ENCODE measurements at regions not wholly inside any gene's neighbourhood (a gene's known extent, or its start where the extent isn't known, plus 50 kb on each side); places are given as distances from the start of the nearest gene placed in this dataset.

DNA sequence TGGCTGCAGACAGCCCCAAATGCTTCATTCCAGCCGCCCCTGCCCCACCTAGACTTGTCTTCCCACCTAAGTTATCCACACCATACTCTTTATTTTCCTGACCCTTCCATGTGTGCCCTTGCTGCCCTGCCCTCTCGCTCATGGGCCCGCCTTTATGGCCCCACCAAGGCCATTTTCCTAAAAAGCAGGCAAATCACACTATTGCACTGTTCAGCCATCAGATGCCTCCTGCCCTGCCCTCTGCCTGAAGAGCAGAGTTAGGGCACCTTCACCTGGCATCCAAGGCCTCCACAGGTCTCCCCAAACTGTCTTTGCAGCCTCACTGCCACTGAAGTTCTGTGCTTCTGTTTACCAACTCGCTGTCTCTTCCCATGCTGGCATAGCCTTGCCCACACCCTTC is 496.7 kb downstream of the EIPR1 start:
- FAIRE-seq, result no peak
- ChIA-PET CTCF (ENCODE audit: low intra/inter-chr PET ratio) (no interaction called here), POLR2A (no interaction called here)
- TF ChIP-seq NONO (IDR thresholded peaks at IDR 0.05; ENCODE audit: low read depth in 2 of 2, low read length in 1 of 2) (no peak), SNRNP70 (optimal IDR thresholded peaks at IDR 0.05; ENCODE audit: low read depth, low read length) (no peak), CHCHD3 (CRISPR knock-in tag; IDR thresholded peaks at IDR 0.05) (no peak), CHD2 (IDR thresholded peaks at IDR 0.05; ENCODE audit: low read depth, low read length) (no peak), ZC3H11A (IDR thresholded peaks at IDR 0.05; ENCODE audit: low read depth, low read length) (no peak), ARNT (IDR thresholded peaks at IDR 0.05) (no peak)
- TF ChIP-seq, protein P1, sequence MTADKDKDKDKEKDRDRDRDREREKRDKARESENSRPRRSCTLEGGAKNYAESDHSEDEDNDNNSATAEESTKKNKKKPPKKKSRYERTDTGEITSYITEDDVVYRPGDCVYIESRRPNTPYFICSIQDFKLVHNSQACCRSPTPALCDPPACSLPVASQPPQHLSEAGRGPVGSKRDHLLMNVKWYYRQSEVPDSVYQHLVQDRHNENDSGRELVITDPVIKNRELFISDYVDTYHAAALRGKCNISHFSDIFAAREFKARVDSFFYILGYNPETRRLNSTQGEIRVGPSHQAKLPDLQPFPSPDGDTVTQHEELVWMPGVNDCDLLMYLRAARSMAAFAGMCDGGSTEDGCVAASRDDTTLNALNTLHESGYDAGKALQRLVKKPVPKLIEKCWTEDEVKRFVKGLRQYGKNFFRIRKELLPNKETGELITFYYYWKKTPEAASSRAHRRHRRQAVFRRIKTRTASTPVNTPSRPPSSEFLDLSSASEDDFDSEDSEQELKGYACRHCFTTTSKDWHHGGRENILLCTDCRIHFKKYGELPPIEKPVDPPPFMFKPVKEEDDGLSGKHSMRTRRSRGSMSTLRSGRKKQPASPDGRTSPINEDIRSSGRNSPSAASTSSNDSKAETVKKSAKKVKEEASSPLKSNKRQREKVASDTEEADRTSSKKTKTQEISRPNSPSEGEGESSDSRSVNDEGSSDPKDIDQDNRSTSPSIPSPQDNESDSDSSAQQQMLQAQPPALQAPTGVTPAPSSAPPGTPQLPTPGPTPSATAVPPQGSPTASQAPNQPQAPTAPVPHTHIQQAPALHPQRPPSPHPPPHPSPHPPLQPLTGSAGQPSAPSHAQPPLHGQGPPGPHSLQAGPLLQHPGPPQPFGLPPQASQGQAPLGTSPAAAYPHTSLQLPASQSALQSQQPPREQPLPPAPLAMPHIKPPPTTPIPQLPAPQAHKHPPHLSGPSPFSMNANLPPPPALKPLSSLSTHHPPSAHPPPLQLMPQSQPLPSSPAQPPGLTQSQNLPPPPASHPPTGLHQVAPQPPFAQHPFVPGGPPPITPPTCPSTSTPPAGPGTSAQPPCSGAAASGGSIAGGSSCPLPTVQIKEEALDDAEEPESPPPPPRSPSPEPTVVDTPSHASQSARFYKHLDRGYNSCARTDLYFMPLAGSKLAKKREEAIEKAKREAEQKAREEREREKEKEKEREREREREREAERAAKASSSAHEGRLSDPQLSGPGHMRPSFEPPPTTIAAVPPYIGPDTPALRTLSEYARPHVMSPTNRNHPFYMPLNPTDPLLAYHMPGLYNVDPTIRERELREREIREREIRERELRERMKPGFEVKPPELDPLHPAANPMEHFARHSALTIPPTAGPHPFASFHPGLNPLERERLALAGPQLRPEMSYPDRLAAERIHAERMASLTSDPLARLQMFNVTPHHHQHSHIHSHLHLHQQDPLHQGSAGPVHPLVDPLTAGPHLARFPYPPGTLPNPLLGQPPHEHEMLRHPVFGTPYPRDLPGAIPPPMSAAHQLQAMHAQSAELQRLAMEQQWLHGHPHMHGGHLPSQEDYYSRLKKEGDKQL (CRISPR knock-in tag; IDR thresholded peaks at IDR 0.05; ENCODE audit: borderline replicate concordance), result no peak
- no peak for DNase-seq (ENCODE audit: extremely low read depth in 1 of 4, low spot score in 3 of 4)
- Histone ChIP-seq H4K20me1 (replicated peaks; ENCODE audit: control insufficient read depth, insufficient read depth, low read length) (no peaks in the 10 kb centered on the region), H3K4me3 (no peak overlapping the region), H3K4me1 (replicated peaks in 1 of 2; ENCODE audit: control insufficient read depth in 2 of 2, insufficient read depth in 2 of 2, low read length in 2 of 2) (no peaks in the 10 kb centered on the region), H3K9me1 (ENCODE audit: control insufficient read depth, insufficient read depth, low read length) (no peaks in the 10 kb centered on the region), H2AFZ (ENCODE audit: low read depth, low read length) (no peak overlapping the region), H3K9me3 (replicated peaks; ENCODE audit: control insufficient read depth, insufficient read depth, low read depth, low read length) (no peaks in the 10 kb centered on the region), H3K9ac (ENCODE audit: insufficient read depth in 1 of 2, low read depth in 2 of 2, low read length in 2 of 2) (no peak overlapping the region), H3K79me2 (ENCODE audit: control insufficient read depth, insufficient read depth, low read length) (no peaks in the 10 kb centered on the region), H3K36me3 (ENCODE audit: control insufficient read depth, insufficient read depth, low read length) (no peaks in the 10 kb centered on the region), H3K27me3 (ENCODE audit: control insufficient read depth in 2 of 2, insufficient read depth in 2 of 2, low read length in 2 of 2) (peaks cover 0 to 13% of the 10 kb centered on the region in 2 experiments; a peak in 1 of 5 replicates), H3K27ac (ENCODE audit: extremely low read depth, low read depth, low read length) (no peak overlapping the region), H3K4me2 (ENCODE audit: insufficient read depth, low read length) (no peak overlapping the region)
- intact Hi-C loops (cut with micrococcal nuclease), result no loop called here
- no TSS peak for BruUV-seq (replicated peaks)
- no peak for ATAC-seq
- in situ Hi-C loops (cut with MboI), result no loop called here
- 0% methylated on average over 4 of the region's 4 CpGs for WGBS (ENCODE audit: insufficient coverage, low coverage, missing lambda C conversion rate)

Measured in K562 (cell line).